K562 (cell line): ENCODE measurements at regions not wholly inside any gene's neighbourhood (a gene's known extent, or its start where the extent isn't known, plus 50 kb on each side); places are given as distances from the start of the nearest gene placed in this dataset.

ENCODE experiments used
- ATAC-seq: fragments of 200-7000 bp; cut with Tn5 transposase; 3 replicates; pipeline ENCODE4 v1.9.1; 2020; ENCODE audit warnings: moderate library complexity
- BruUV-seq: library from RNA; stranded (reverse); fragments of 400-500 nt; replicated peaks from 2 replicates; lab custom pipeline; 2021; lab: Mats Ljungman, UMichigan
- CTCF ChIA-PET: fragments of 300-600 bp; formaldehyde crosslinking; extraction: SDS; loops from one replicate; lab custom pipeline; 2021; ENCODE audit warnings: low intra/inter-chr PET ratio; lab: Yijun Ruan, JAX
- POLR2A ChIA-PET: fragments of 300-600, 350-650 bp; sonication (Branson Sonifier 250); formaldehyde crosslinking; extraction: SDS; loops from one replicate; lab custom pipeline; 2021; ENCODE audit warnings: antibody characterized with exemption, inconsistent platforms; lab: Yijun Ruan, JAX
- DNase-seq, 4 experiments: peaks; one replicate each; pipeline versions ENCODE4 v3.0.0 to v3.0.0-alpha.2; 2011 to 2018; ENCODE audit warnings: low spot score in 3 of 4, mixed read lengths in 3 of 4; ENCODE audit errors: extremely low read depth in 1 of 4
- FAIRE-seq: peaks from 2 replicates; lab custom pipeline; 2011; peaks lifted over from hg19 to GRCh38; lab: Jason Lieb, UNC
- H2AFZ ChIP-seq: 2 replicates; pipeline ENCODE4 v1.6.0; 2011; ENCODE audit warnings: low read depth, low read length, control low read depth, inconsistent platforms
- H3K27ac ChIP-seq: fragments of 200-600 bp; 3 replicates; pipeline ENCODE4 v1.8.0; 2011; ENCODE audit warnings: low read depth, mild to moderate bottlenecking, control low read depth, inconsistent platforms, low read length, moderate library complexity, mixed read lengths; ENCODE audit errors: extremely low read depth
- H3K27me3 ChIP-seq, 2 experiments: fragments of 300-600 bp in 1 of 2; 2 replicates in 1 of 2; 3 replicates in 1 of 2; pipeline versions ENCODE4 v1.6.0 to v1.8.0; 2011; ENCODE audit warnings: inconsistent platforms in 2 of 2, low read length in 2 of 2, mild to moderate bottlenecking in 1 of 2, mixed read lengths in 1 of 2, moderate library complexity in 1 of 2; ENCODE audit not compliant: control insufficient read depth in 2 of 2, insufficient read depth in 2 of 2
- H3K36me3 ChIP-seq: fragments of 300-600 bp; 3 replicates; pipeline ENCODE4 v1.8.0; 2011; ENCODE audit warnings: mild to moderate bottlenecking, low read length, inconsistent platforms; ENCODE audit not compliant: control insufficient read depth, insufficient read depth
- H3K4me1 ChIP-seq, 2 experiments: fragments of 200-600 bp in 1 of 2; replicated peaks in 1 of 2; 2 replicates in 1 of 2; 3 replicates in 1 of 2; pipeline versions ENCODE4 v1.5.1 to v1.8.0; 2011; ENCODE audit warnings: inconsistent platforms in 2 of 2, low read length in 2 of 2, mild to moderate bottlenecking in 1 of 2, mixed read lengths in 1 of 2, moderate library complexity in 1 of 2; ENCODE audit not compliant: control insufficient read depth in 2 of 2, insufficient read depth in 2 of 2
- H3K4me2 ChIP-seq: 2 replicates; pipeline ENCODE4 v1.6.1; 2011; ENCODE audit warnings: low read length, control low read depth, inconsistent platforms, mixed read lengths; ENCODE audit not compliant: insufficient read depth
- H3K4me3 ChIP-seq: fragments of 200-600 bp; sonication (generic), shearing (Covaris generic); 2 replicates; pipeline ENCODE4 v1.5.1; 2016; ENCODE audit warnings: control low read depth, inconsistent platforms
- H3K79me2 ChIP-seq: fragments of 200-600 bp; 3 replicates; pipeline ENCODE4 v1.8.0; 2011; ENCODE audit warnings: low read length, inconsistent platforms; ENCODE audit not compliant: control insufficient read depth, insufficient read depth
- H3K9ac ChIP-seq, 2 experiments: 2 replicates each; pipeline versions ENCODE4 v1.6.0 to v1.6.1; 2011; ENCODE audit warnings: low read depth in 2 of 2, low read length in 2 of 2, control low read depth in 1 of 2, inconsistent platforms in 1 of 2, mild to moderate bottlenecking in 1 of 2, mixed read lengths in 1 of 2; ENCODE audit not compliant: insufficient read depth in 1 of 2
- H3K9me1 ChIP-seq: one replicate; pipeline ENCODE4 v1.6.0; 2011; ENCODE audit warnings: inconsistent platforms, mild to moderate bottlenecking, low read length, moderate library complexity; ENCODE audit not compliant: control insufficient read depth, insufficient read depth
- H3K9me3 ChIP-seq: replicated peaks from 2 replicates; pipeline ENCODE4 v1.5.1; 2011; ENCODE audit warnings: low read depth, low read length, inconsistent platforms; ENCODE audit not compliant: control insufficient read depth, insufficient read depth
- H4K20me1 ChIP-seq: replicated peaks from 2 replicates; pipeline ENCODE4 v1.6.1; 2011; ENCODE audit warnings: low read length, inconsistent platforms, mixed read lengths; ENCODE audit not compliant: control insufficient read depth, insufficient read depth
- CEBPB ChIP-seq: fragments of 450-650 bp; IDR thresholded peaks from 2 replicates; pipeline ENCODE4 v1.6.1; 2016; ENCODE audit warnings: missing genetic modification characterization, missing compliant biosample characterization
- CREBBP ChIP-seq: IDR thresholded peaks from one replicate; pipeline ENCODE4 v1.6.1; 2012; ENCODE audit warnings: low read depth, mild to moderate bottlenecking, control low read depth, inconsistent platforms, low read length
- HLTF ChIP-seq: fragments of 450-650 bp; IDR thresholded peaks from 2 replicates; pipeline ENCODE4 v1.6.1; 2016
- HNRNPLL ChIP-seq: fragments of 200-400 bp; formaldehyde crosslinking; IDR thresholded peaks from 2 replicates; pipeline ENCODE4 v1.6.1; 2017; ENCODE audit warnings: low read length, low read depth, mild to moderate bottlenecking; ENCODE audit not compliant: poor library complexity, severe bottlenecking
- KDM2B ChIP-seq: fragments of 250-450 bp; sonication (Bioruptor Pico); IDR thresholded peaks from 2 replicates; pipeline ENCODE4 v1.8.0; 2021; ENCODE audit warnings: mild to moderate bottlenecking, moderate library complexity
- MAFG ChIP-seq: fragments of 450-650 bp; conservative IDR thresholded peaks from 2 replicates; pipeline ENCODE4 v1.6.1; 2016; ENCODE audit warnings: missing genetic modification characterization, missing compliant biosample characterization
- NR2C2 ChIP-seq, 2 experiments: fragments of 200-800 bp in 1 of 2; sonication (Bioruptor generic) in 1 of 2; sonication (generic) in 1 of 2; formaldehyde crosslinking in 1 of 2; IDR thresholded peaks; 2 replicates each; pipeline versions ENCODE4 v1.6.1 to v1.8.0; 2016 to 2022; ENCODE audit warnings: mild to moderate bottlenecking in 1 of 2, missing compliant biosample characterization in 1 of 2, missing genetic modification characterization in 1 of 2, missing genetic modification reagents in 1 of 2
- ZNF316 ChIP-seq: fragments of 450-650 bp; IDR thresholded peaks from 2 replicates; pipeline ENCODE4 v1.6.1; 2016
- WGBS: fragments of 100-300 bp; shearing (Covaris generic); methylation state at CpG from one replicate; pipeline ENCODE4 v1.1.6; 2016; ENCODE audit warnings: low coverage, mixed read lengths; ENCODE audit not compliant: insufficient coverage; ENCODE audit errors: missing lambda C conversion rate; 5-methylcytosine and 5-hydroxymethylcytosine counted together
- in situ Hi-C: fragments of 300-500 bp; cut with MboI; formaldehyde crosslinking; loops from 4 replicates; pipeline ENCODE4 v1.15.0; 2018; ENCODE audit warnings: inconsistent platforms, mixed read lengths
- intact Hi-C: fragments of 100-400 bp; cut with micrococcal nuclease; formaldehyde crosslinking; loops from 2 replicates; pipeline ENCODE4 v1.14.2; 2022

DNA sequence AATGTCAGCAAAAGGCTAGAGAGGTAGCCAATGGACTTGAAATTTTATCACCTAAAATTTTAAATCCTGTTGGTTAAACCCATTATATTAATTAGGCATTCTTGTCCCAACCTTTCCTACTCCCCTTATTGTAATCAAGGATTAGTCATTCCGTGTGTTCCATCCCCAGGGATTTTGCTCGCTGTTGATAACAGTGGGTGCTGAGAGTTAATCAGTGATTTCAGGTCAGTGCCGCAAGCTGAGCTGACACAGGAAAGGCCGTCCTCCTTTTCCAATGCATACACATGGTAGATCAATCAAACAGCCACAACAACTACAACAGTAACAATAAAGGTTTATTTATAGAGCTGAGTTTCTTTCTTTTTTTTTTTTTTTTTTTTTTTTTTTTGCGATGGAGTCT lies 271.4 kb downstream of the ACTR3B start:
- FAIRE-seq (no peak), DNase-seq (no peak), ATAC-seq (no peak)
- Histone ChIP-seq H3K4me3 (no peak overlapping the region), H3K9me3 (no peaks in the 10 kb centered on the region), H3K4me1 (0 out of 5 replicates have a peak, but pooled peaks cover 0 to 2% of the 10 kb centered on the region in 2 experiments), H3K27me3 (peaks cover 7 to 50% of the 10 kb centered on the region in 2 experiments; a peak in 4 of 5 replicates), H2AFZ (no peak overlapping the region), H3K9me1 (no peaks in the 10 kb centered on the region), H3K27ac (no peak overlapping the region), H4K20me1 (no peaks in the 10 kb centered on the region), H3K36me3 (no peaks in the 10 kb centered on the region), H3K4me2 (no peak overlapping the region), H3K9ac (no peak overlapping the region), H3K79me2 (no peaks in the 10 kb centered on the region)
- WGBS = 1% methylated on average over 4 of the region's 5 CpGs
- in situ Hi-C loops = no loop called here
- BruUV-seq = no TSS peak
- intact Hi-C loops = no loop called here
- TF ChIP-seq HLTF (no peak), CREBBP (no peak), NR2C2 (CRISPR knock-in tag; IDR thresholded peaks at IDR 0.05) (no peak), NR2C2 (tag; IDR thresholded peaks at IDR 0.05) (no peak), KDM2B (CRISPR knock-in tag) (no peak)
- POLR2A ChIA-PET = no interaction called here
- CTCF ChIA-PET = no interaction called here

DNA sequence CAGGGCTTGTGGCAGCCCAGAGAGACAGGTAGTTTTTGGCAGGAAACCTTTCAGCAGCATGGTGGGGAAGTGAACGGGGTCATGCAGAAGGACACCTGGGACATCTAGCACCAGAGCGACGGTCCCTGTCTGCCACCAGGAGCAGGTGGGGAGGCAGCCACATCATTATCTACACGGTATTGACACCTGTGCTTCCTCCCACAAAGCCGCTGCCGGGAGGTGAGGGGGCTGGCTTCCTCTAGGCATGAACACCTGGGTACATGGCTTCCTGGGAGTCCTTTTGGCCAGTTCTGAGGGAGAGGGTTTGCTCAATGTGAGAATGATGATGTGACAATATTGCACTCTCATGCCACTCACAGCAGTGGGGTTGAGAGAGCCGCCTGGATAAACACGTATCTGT lies 275.2 kb downstream of the ACTR3B start:
- H3K4me2 ChIP-seq = no peak overlapping the region
- DNase-seq (no peak), FAIRE-seq (no peak), ATAC-seq (no peak)
- TF ChIP-seq HNRNPLL (no peak), CEBPB (no peak), ZNF316 (peak; percentile 39; the same call in 1 of the 2 replicates), MAFG (tag) (0 out of 2 replicates have a peak, but pooled peaks have one; percentile 11)
- H2AFZ ChIP-seq = no peak overlapping the region
- ChIA-PET POLR2A (interaction anchor here (0.6 to 1.1 kb wide), 2 partner anchors 76 to 530 kb away, joined by 3 to 4 read pairs; no protein-coding TSS in a partner anchor), CTCF (no interaction called here)
- no peak overlapping the region for H3K27ac ChIP-seq
- intact Hi-C loops (no loop called here), in situ Hi-C loops (no loop called here)
- H3K4me3 ChIP-seq = no peak overlapping the region
- no peak overlapping the region for H3K9ac ChIP-seq
- no peaks in the 10 kb centered on the region for H4K20me1 ChIP-seq
- H3K9me1 ChIP-seq = no peaks in the 10 kb centered on the region
- no peaks in the 10 kb centered on the region for H3K4me1 ChIP-seq
- H3K9me3 ChIP-seq = no peaks in the 10 kb centered on the region
- BruUV-seq = no TSS peak
- H3K36me3 ChIP-seq = no peaks in the 10 kb centered on the region
- WGBS = under 1% methylated on average over 8 of the region's 8 CpGs
- peaks cover 0 to 22% of the 10 kb centered on the region in 2 experiments; a peak in 3 of 5 replicates for H3K27me3 ChIP-seq
- H3K79me2 ChIP-seq = no peaks in the 10 kb centered on the region
